ENCODE measurements at regions not wholly inside any gene's neighbourhood (a gene's known extent, or its start where the extent isn't known, plus 50 kb on each side); places are given as distances from the start of the nearest gene placed in this dataset.

DNA sequence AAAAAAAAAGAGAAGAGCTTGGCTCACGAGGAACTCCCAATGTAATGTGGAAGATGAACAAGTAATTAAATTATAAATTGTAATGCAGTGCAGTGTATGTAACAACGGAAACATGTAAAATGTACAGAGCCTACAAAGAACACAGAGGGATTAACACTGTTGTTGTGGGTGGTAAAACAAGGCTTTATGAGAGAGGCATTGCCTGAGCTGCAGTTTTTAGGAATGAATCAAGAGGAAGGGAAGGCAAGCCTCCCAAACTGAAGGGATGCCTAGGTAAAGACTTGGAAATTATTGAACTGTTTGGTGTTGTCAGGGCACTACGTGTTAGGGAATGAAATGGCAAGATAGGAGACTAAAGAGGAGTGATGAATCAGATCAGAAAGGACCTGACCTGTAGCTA lies 213.7 kb downstream of the HTR7 start:
- H3K9ac ChIP-seq (ENCODE audit: low read length) = no peak overlapping the region
- H3K9me3 ChIP-seq (ENCODE audit: control insufficient read depth, low read depth, low read length) = no peaks in the 10 kb centered on the region
- no peak overlapping the region for H3K27ac ChIP-seq (ENCODE audit: low read length)
- no peak overlapping the region for H3K4me3 ChIP-seq (ENCODE audit: low read length)
- peaks cover 21% of the 10 kb centered on the region for H3K4me1 ChIP-seq (ENCODE audit: control insufficient read depth, low read depth, low read length)
- no peaks in the 10 kb centered on the region for H3K27me3 ChIP-seq (ENCODE audit: control insufficient read depth, insufficient read depth, low read length)
- no peaks in the 10 kb centered on the region for H3K36me3 ChIP-seq (ENCODE audit: control insufficient read depth, low read depth, low read length)

DNA sequence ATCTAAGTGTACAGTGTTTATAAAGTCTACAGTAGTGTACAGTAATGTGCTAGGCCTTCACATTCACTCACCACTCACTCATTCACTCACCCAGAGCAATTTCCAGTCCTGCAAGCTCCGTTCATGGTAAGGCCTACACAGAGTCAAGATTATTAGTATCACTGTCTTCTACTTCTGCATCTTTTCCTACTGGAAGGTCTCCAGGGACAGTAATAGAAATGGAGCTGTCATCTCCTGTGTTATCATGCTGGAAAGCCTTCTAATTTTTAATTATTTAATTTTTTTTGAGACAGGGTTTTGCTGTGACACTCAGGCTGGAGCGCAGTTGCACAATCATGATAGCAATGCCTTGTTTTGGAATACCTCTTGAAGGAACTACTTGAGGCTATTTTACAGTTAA lies 207.0 kb downstream of the HTR7 start:
- Histone ChIP-seq H3K4me3 (ENCODE audit: low read length) (no peak overlapping the region), H3K9ac (ENCODE audit: low read length) (no peak overlapping the region), H3K27ac (ENCODE audit: low read length) (no peak overlapping the region), H3K9me3 (ENCODE audit: control insufficient read depth, low read depth, low read length) (no peaks in the 10 kb centered on the region), H3K4me1 (ENCODE audit: control insufficient read depth, low read depth, low read length) (no peaks in the 10 kb centered on the region), H3K27me3 (ENCODE audit: control insufficient read depth, insufficient read depth, low read length) (no peaks in the 10 kb centered on the region), H3K36me3 (ENCODE audit: control insufficient read depth, low read depth, low read length) (no peaks in the 10 kb centered on the region)

DNA sequence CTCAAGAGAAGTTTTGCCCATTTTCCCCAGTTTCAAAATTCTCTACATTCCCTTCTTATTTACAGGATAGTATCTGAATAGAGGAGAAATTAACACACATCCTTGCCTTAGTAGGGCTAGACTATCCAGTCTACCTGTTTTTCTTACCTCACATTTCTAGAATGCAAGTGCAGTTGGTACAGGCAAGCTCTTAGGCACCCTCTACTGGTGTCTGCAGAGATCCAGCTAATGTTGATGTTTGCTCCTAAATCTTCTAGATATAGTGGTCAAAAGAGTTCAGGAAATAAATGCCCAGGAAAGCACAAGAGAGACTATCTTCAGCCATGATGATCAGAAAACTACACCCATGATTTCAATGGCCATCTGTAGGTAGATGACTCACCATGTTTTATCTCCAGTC lies 205.3 kb downstream of the HTR7 start:
- Histone ChIP-seq H3K9me3 (ENCODE audit: control insufficient read depth, low read depth, low read length) (no peaks in the 10 kb centered on the region), H3K4me1 (ENCODE audit: control insufficient read depth, low read depth, low read length) (no peaks in the 10 kb centered on the region), H3K4me3 (ENCODE audit: low read length) (no peak overlapping the region), H3K27ac (ENCODE audit: low read length) (no peak overlapping the region), H3K9ac (ENCODE audit: low read length) (no peak overlapping the region), H3K27me3 (ENCODE audit: control insufficient read depth, insufficient read depth, low read length) (no peaks in the 10 kb centered on the region), H3K36me3 (ENCODE audit: control insufficient read depth, low read depth, low read length) (no peaks in the 10 kb centered on the region)

DNA sequence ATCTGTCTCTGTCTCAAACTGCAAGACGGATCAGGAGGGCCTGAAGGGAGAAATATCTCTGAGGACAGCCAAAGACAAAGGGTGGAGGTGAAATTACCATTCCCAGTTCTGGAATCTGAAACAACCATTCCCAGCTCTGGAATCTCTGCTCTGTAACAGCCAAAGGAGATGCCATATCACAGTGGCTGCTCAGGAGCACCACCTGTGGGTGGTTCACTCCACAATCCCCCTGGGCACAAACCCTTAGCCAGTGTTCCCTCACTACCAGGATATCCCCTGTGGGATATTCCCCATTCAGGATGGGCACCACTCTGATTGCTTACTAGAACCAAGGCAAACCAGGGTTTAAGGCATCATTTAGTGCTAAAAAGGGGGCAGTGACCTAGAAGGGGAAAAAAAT lies 199.0 kb downstream of the HTR7 start:
- H3K27ac ChIP-seq (ENCODE audit: low read length) = no peak overlapping the region
- H3K4me1 ChIP-seq (ENCODE audit: control insufficient read depth, low read depth, low read length) = no peaks in the 10 kb centered on the region
- H3K4me3 ChIP-seq (ENCODE audit: low read length) = no peak overlapping the region
- no peaks in the 10 kb centered on the region for H3K27me3 ChIP-seq (ENCODE audit: control insufficient read depth, insufficient read depth, low read length)
- peaks cover 4% of the 10 kb centered on the region for H3K9me3 ChIP-seq (ENCODE audit: control insufficient read depth, low read depth, low read length)
- no peaks in the 10 kb centered on the region for H3K36me3 ChIP-seq (ENCODE audit: control insufficient read depth, low read depth, low read length)
- H3K9ac ChIP-seq (ENCODE audit: low read length) = no peak overlapping the region

DNA sequence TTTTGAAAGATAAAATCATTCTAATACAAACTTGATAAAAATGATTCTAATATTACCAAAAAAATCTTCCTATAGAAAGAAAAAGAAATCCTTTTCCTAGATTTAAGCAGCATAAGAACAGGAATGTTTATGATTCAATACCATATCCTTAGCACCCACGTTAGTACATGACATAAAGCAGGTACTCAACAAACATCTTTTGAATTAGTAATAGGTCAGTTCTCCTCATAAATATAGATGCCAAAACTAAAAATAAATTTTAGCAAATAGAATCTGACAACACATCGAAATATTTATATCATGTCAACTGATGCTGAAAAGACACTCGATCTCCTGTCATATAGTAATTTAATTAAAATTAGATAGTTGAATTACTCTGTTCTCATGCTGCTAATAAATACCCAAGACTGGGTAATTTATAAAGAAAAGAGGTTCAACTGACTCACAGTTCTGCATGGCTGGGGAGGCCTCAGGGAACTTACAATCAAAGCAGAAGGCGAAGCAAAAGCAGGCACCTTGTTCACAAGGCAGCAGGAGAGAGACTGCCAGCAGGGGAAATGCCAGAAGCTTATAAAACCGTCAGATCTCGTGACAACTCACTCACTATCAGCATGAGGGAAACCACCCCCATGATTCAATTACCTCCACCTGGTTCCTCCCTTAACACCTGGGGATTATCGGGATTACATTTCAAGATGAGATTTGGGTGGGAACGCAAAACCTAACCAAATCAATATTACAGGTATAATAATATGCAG lies 191.8 kb downstream of the HTR7 start:
- peak overlapping the region; percentile 46 for H3K4me3 ChIP-seq (ENCODE audit: low read length)
- H3K27ac ChIP-seq (ENCODE audit: low read length) = no peak overlapping the region

DNA sequence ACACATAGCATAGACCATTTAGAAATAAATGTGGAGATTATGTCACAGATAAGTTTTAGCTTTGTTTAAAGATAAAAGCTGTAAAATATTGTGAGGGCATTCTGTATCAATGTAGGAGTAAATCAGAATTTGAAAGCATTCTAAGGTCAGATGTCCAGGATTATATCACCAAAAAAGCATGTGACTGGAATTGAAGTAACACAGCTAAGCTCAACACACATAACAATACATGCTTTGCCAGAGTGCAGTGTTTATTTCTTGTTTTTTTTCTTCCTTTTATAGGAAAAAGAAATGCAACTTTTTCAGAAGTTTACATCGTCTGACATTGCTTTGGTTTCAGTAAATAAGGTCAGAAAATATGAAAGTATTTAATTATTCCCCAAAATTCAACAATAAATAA lies 183.4 kb downstream of the HTR7 start:
- no peak overlapping the region for H3K4me3 ChIP-seq (ENCODE audit: low read length)
- no peak overlapping the region for H3K9ac ChIP-seq (ENCODE audit: low read length)
- no peaks in the 10 kb centered on the region for H3K4me1 ChIP-seq (ENCODE audit: control insufficient read depth, low read depth, low read length)
- no peaks in the 10 kb centered on the region for H3K9me3 ChIP-seq (ENCODE audit: control insufficient read depth, low read depth, low read length)
- no peaks in the 10 kb centered on the region for H3K27me3 ChIP-seq (ENCODE audit: control insufficient read depth, insufficient read depth, low read length)
- no peak overlapping the region for H3K27ac ChIP-seq (ENCODE audit: low read length)
- H3K36me3 ChIP-seq (ENCODE audit: control insufficient read depth, low read depth, low read length) = no peaks in the 10 kb centered on the region

More for the DNA sequence above, 191.8 kb downstream of the HTR7 start:
- Histone ChIP-seq H3K27me3 (ENCODE audit: control insufficient read depth, insufficient read depth, low read length) (no peaks in the 10 kb centered on the region), H3K9ac (ENCODE audit: low read length) (no peak overlapping the region), H3K36me3 (ENCODE audit: control insufficient read depth, low read depth, low read length) (no peaks in the 10 kb centered on the region), H3K4me1 (ENCODE audit: control insufficient read depth, low read depth, low read length) (no peaks in the 10 kb centered on the region), H3K9me3 (ENCODE audit: control insufficient read depth, low read depth, low read length) (no peaks in the 10 kb centered on the region)

DNA sequence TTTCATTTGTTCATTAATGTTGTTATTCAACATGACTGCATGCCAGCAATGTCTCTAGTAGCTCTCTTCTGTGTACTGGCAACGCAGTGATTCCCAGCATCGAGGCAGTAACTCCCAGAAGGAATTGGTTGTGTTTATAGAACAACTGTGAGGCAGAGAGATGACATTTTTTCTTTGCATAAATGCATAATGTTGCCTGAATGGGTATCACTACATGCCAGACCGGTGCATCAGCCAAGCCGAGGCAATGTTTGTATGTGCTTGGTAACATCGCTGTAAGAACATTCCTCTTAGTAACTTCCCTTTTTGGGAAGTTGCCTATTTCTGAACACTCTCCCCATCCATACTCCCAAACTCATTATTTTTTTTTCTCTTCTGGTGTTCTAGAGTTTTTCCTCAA lies 182.9 kb downstream of the HTR7 start:
- H3K9me3 ChIP-seq (ENCODE audit: control insufficient read depth, low read depth, low read length) = no peaks in the 10 kb centered on the region
- H3K27me3 ChIP-seq (ENCODE audit: control insufficient read depth, insufficient read depth, low read length) = no peaks in the 10 kb centered on the region
- H3K36me3 ChIP-seq (ENCODE audit: control insufficient read depth, low read depth, low read length) = no peaks in the 10 kb centered on the region
- no peaks in the 10 kb centered on the region for H3K4me1 ChIP-seq (ENCODE audit: control insufficient read depth, low read depth, low read length)
- H3K4me3 ChIP-seq (ENCODE audit: low read length) = no peak overlapping the region
- no peak overlapping the region for H3K9ac ChIP-seq (ENCODE audit: low read length)
- no peak overlapping the region for H3K27ac ChIP-seq (ENCODE audit: low read length)

DNA sequence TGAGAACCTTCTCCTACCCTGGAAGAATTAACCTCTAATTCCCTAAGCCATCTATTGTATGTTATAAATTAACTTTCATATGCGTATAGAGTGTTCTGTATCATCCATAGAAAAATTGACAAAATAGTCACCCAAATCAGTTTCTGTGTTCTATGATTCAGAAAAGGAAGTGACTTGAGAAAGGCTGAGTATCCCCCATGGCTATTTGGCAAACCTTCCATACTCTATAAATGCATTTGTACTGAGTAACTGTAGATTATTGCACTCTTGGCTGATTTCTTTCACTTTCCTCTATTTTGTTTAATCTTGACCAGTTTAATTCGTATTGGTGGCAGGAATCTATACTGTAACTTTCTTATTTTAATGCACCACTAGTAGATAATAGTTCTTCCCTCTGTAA lies 182.2 kb downstream of the HTR7 start:
- Histone ChIP-seq H3K4me3 (ENCODE audit: low read length) (no peak overlapping the region), H3K27ac (ENCODE audit: low read length) (no peak overlapping the region)

More for the DNA sequence above, 182.2 kb downstream of the HTR7 start:
- H3K27me3 ChIP-seq (ENCODE audit: control insufficient read depth, insufficient read depth, low read length) = no peaks in the 10 kb centered on the region
- H3K4me1 ChIP-seq (ENCODE audit: control insufficient read depth, low read depth, low read length) = no peaks in the 10 kb centered on the region
- no peak overlapping the region for H3K9ac ChIP-seq (ENCODE audit: low read length)
- H3K9me3 ChIP-seq (ENCODE audit: control insufficient read depth, low read depth, low read length) = no peaks in the 10 kb centered on the region
- H3K36me3 ChIP-seq (ENCODE audit: control insufficient read depth, low read depth, low read length) = no peaks in the 10 kb centered on the region
